Mesothelial cell of epicardium (in vitro differentiated cells): ENCODE measurements at regions not wholly inside any gene's neighbourhood (a gene's known extent, or its start where the extent isn't known, plus 50 kb on each side); places are given as distances from the start of the nearest gene placed in this dataset.

Experiments used
- DNase-seq, 2 experiments: peaks; one replicate each; pipeline ENCODE4 v3.0.0; 2021; ENCODE audit warnings: low spot score in 2 of 2; ENCODE audit not compliant: unreplicated experiment in 2 of 2
- H3K27ac Mint-ChIP-seq: 2 replicates; pipeline ENCODE4 v1.8.0; 2021; ENCODE audit warnings: mixed read lengths
- H3K27me3 Mint-ChIP-seq: 2 replicates; pipeline ENCODE4 v1.8.0; 2021; ENCODE audit warnings: low read depth, mixed read lengths
- H3K36me3 Mint-ChIP-seq: 2 replicates; pipeline ENCODE4 v1.8.0; 2021; ENCODE audit warnings: mixed read lengths
- H3K4me1 Mint-ChIP-seq: 2 replicates; pipeline ENCODE4 v1.8.0; 2021; ENCODE audit warnings: mixed read lengths
- H3K4me3 Mint-ChIP-seq: 2 replicates; pipeline ENCODE4 v1.8.0; 2021; ENCODE audit warnings: mild to moderate bottlenecking, moderate library complexity, mixed read lengths
- H3K9me3 Mint-ChIP-seq: 2 replicates; pipeline ENCODE4 v1.8.0; 2021; ENCODE audit warnings: mixed read lengths
- TF ChIP-seq, protein P1 (sequence below): fragments of 200-600 bp; sonication (generic); IDR thresholded peaks from one replicate; pipeline ENCODE4 v1.5.0; 2021; ENCODE audit warnings: antibody characterized with exemption; ENCODE audit not compliant: unreplicated experiment

DNA sequence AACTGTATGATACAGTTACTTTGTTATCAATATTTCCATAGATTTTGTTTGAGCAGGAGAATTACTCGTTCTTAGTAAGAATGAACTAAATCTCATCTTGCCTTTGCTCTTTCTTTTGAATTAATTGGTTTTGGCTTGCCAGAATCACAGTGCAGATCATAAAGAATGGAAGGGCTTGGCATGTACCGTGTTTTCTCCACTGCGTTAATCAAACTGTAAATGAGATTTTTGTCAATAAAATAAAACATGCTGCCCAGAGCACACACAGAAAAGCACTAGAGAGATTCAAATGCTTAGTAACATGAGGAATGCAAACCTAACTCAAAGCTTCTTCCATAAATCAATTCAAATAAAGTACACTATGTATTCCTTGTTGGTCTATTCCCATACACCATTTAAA is 229.6 kb upstream of the CDH2 start:
- H3K4me3 Mint-ChIP-seq, result no peak overlapping the region
- no peaks in the 10 kb centered on the region for H3K36me3 Mint-ChIP-seq
- H3K9me3 Mint-ChIP-seq, result peaks cover 6% of the 10 kb centered on the region
- TF ChIP-seq, protein P1, sequence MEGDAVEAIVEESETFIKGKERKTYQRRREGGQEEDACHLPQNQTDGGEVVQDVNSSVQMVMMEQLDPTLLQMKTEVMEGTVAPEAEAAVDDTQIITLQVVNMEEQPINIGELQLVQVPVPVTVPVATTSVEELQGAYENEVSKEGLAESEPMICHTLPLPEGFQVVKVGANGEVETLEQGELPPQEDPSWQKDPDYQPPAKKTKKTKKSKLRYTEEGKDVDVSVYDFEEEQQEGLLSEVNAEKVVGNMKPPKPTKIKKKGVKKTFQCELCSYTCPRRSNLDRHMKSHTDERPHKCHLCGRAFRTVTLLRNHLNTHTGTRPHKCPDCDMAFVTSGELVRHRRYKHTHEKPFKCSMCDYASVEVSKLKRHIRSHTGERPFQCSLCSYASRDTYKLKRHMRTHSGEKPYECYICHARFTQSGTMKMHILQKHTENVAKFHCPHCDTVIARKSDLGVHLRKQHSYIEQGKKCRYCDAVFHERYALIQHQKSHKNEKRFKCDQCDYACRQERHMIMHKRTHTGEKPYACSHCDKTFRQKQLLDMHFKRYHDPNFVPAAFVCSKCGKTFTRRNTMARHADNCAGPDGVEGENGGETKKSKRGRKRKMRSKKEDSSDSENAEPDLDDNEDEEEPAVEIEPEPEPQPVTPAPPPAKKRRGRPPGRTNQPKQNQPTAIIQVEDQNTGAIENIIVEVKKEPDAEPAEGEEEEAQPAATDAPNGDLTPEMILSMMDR, result no peak
- peaks cover 3% of the 10 kb centered on the region for H3K4me1 Mint-ChIP-seq
- no peaks in the 10 kb centered on the region for H3K27me3 Mint-ChIP-seq
- DNase-seq, result no peak
- H3K27ac Mint-ChIP-seq, result no peak overlapping the region

DNA sequence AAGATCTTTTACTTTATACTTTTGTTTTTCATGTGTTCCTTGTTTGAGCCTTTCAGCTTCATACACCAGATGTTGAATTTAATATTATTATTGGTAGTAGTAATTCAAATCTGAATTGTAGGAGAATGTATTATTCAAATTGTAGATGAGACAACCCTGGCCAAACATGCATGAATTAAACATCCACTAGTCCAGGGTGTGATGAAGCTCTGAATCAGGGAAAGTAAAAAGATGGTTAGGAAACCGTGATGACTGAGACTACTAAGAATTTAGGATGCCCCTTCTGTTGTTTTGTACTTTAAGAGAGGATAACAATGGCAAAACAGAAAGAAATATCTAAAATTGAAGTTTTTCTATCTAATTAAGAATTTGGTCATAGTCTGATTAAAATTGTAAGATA is 227.8 kb upstream of the CDH2 start:
- Mint-ChIP-seq H3K4me3 (no peak overlapping the region), H3K9me3 (peaks cover 6% of the 10 kb centered on the region), H3K27me3 (no peaks in the 10 kb centered on the region)

DNA sequence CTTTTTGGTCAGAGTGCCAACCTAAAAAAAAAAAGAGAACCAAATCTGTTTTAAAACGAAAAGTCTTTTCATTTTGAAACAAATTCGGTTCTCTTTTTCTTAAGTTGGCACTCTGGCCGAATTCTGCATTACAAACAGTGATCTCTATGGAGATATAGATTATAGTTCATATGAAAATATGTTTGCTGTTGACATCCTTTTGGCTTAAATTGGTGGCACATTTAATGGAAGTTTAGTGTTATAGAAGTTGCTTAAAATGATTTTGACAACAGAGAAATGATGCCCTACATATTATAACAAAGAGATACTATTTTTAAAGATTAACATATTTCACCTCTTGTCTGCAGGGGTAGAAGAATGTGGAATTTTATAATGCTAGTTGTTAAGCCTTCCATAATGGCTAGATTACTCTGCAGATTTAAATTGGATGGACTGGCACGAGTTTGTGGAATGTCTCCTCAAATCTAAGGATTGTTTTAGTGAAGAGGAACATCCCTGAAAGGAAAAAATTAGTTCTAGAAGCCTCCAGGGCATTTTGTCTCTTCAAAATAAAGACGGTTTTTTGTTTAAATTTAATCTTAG is 222.9 kb upstream of the CDH2 start:
- Mint-ChIP-seq H3K4me1 (peaks cover 3% of the 10 kb centered on the region), H3K9me3 (peaks cover 6% of the 10 kb centered on the region), H3K4me3 (no peak overlapping the region), H3K36me3 (no peaks in the 10 kb centered on the region), H3K27me3 (no peaks in the 10 kb centered on the region), H3K27ac (no peak overlapping the region)
- no peak for DNase-seq
- TF ChIP-seq, protein P1, result no peak

More for the DNA sequence above, 227.8 kb upstream of the CDH2 start:
- Mint-ChIP-seq H3K36me3 (no peaks in the 10 kb centered on the region), H3K4me1 (peaks cover 3% of the 10 kb centered on the region), H3K27ac (no peak overlapping the region)
- TF ChIP-seq, protein P1, result no peak
- no peak for DNase-seq

DNA sequence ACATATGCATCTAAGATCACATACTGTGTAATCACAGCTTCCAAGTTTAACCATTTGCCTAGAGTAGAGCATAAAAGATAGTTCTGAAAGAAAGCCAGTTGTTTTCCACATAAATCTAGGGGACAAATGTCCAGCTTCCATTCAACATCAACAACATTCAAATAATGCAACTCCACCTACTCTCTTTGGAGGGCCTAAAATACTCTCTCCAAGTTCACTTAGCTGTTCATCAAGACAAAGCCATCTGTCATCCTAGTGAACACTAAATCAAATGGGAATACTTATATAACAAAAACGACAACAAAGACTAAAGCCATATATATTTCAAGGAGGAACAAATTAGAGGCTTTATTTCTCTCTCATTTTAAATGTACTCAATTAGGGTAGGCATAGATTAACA is 221.5 kb upstream of the CDH2 start:
- DNase-seq, result no peak
- H3K36me3 Mint-ChIP-seq, result no peaks in the 10 kb centered on the region
- no peak overlapping the region for H3K27ac Mint-ChIP-seq
- TF ChIP-seq, protein P1, result no peak
- no peak overlapping the region for H3K4me3 Mint-ChIP-seq
- no peaks in the 10 kb centered on the region for H3K4me1 Mint-ChIP-seq
- H3K27me3 Mint-ChIP-seq, result no peaks in the 10 kb centered on the region
- H3K9me3 Mint-ChIP-seq, result peaks cover 14% of the 10 kb centered on the region

DNA sequence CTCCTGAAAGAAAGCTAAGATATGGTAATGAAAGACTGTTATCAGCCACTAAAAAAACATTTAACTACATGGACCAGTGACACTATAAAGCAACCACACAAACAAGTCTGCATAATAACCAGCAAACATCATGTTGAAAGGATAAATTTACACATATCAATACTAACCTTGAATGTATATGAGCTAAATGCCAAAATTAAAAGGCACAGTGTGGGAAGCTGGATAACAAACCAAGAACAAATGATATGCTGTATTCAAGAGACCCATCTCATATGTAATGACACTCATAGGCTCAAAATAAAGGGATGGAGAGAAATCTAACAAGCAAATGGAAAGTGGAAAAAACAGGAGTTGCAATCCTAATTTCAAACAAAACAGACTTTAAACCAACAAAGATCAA is 213.1 kb upstream of the CDH2 start:
- no peaks in the 10 kb centered on the region for H3K27me3 Mint-ChIP-seq

More for the DNA sequence above, 213.1 kb upstream of the CDH2 start:
- H3K27ac Mint-ChIP-seq, result no peak overlapping the region
- no peak overlapping the region for H3K4me3 Mint-ChIP-seq
- H3K4me1 Mint-ChIP-seq, result no peaks in the 10 kb centered on the region
- H3K9me3 Mint-ChIP-seq, result peaks cover 58% of the 10 kb centered on the region
- peaks cover 15% of the 10 kb centered on the region for H3K36me3 Mint-ChIP-seq
- no peak for DNase-seq
- TF ChIP-seq, protein P1, result no peak
